ENCODE measurements at regions not wholly inside any gene's neighbourhood (a gene's known extent, or its start where the extent isn't known, plus 50 kb on each side); places are given as distances from the start of the nearest gene placed in this dataset.
"Not testable (repeated sequence)": the region's sequence is repeated elsewhere in the genome, so short reads cannot be mapped to it uniquely, and the experiment has no call there.

DNA sequence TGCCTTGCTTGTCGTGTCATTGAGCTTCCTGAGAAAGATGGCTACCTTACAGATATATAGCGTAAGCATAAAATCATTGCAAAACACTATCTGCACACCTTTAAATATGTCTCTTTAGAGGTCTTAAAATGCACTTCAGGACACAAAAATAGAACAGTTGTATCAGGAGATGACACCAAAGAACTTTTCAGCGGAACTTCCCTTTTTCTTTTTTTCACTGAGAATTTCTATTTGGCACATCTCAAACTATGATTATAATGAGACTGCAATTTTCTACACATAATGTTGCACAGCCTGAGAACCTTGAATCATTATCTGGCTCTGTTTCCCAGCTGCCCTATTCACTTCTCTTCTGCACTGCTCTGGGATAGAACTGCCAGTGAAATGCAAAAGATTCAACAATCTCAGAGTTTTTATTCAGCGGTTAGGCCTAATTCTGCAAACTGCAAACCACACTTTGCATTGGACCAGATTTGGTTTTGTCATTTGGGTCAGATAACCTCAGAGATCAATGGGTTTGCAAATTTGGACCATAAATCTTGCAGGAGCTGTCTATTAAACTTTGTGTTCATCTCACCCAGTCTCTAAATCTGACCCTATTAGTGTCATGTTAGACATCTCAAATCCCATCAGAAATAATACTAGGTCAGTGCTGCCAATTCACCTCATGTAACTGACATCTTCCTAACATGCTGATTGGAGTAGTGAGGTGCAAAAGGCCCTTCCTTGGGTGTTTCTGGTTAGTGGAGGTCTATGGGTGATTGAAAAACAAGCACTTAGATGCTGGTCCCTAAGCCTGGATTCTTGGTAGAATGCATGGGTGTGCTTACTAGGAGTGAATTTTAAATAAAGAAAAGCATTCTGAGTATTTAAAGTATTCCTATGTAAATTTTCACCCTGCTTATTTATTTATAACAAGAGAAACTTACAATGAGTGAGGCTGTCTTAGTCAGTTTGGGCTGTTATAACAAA lies 382.7 kb downstream of the UTRN start:
- no peaks in the 10 kb centered on the region for H3K9me3 ChIP-seq (ENCODE audit: low read length)
- H3K27ac ChIP-seq (ENCODE audit: low read depth, low read length, poor library complexity, severe bottlenecking), result peak overlapping the region; percentile 60
- peaks cover 49% of the 10 kb centered on the region for H3K4me1 ChIP-seq (ENCODE audit: insufficient read depth, low read length, severe bottlenecking)
- H3K4me3 ChIP-seq (ENCODE audit: low read depth, low read length, poor library complexity, severe bottlenecking), result peak overlapping the region; percentile 2
- H3K36me3 ChIP-seq (ENCODE audit: insufficient read depth, low read length), result no peaks in the 10 kb centered on the region
- no peak overlapping the region for H2AFZ ChIP-seq (ENCODE audit: low read length)
- H3K27me3 ChIP-seq (ENCODE audit: insufficient read depth, low read length), result no peaks in the 10 kb centered on the region
- peak overlapping the region; percentile 39; the same call in 1 of the 2 replicates for H3K4me2 ChIP-seq (ENCODE audit: low read length)
- H3K9ac ChIP-seq (ENCODE audit: low read length), result no peak overlapping the region
- H4K20me1 ChIP-seq (ENCODE audit: insufficient read depth, low read length), result no peaks in the 10 kb centered on the region
- no peaks in the 10 kb centered on the region for H3F3A ChIP-seq (ENCODE audit: insufficient read depth, low read length)
- no peaks in the 10 kb centered on the region for H3K79me2 ChIP-seq (ENCODE audit: insufficient read depth, low read length)
- H3K9me2 ChIP-seq (ENCODE audit: low read depth, low read length), result no peaks in the 10 kb centered on the region
- TF ChIP-seq, protein P1, sequence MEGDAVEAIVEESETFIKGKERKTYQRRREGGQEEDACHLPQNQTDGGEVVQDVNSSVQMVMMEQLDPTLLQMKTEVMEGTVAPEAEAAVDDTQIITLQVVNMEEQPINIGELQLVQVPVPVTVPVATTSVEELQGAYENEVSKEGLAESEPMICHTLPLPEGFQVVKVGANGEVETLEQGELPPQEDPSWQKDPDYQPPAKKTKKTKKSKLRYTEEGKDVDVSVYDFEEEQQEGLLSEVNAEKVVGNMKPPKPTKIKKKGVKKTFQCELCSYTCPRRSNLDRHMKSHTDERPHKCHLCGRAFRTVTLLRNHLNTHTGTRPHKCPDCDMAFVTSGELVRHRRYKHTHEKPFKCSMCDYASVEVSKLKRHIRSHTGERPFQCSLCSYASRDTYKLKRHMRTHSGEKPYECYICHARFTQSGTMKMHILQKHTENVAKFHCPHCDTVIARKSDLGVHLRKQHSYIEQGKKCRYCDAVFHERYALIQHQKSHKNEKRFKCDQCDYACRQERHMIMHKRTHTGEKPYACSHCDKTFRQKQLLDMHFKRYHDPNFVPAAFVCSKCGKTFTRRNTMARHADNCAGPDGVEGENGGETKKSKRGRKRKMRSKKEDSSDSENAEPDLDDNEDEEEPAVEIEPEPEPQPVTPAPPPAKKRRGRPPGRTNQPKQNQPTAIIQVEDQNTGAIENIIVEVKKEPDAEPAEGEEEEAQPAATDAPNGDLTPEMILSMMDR (IDR thresholded peaks at IDR 0.05; ENCODE audit: low read length), result no peak
- no peak for TF ChIP-seq EZH2 (IDR thresholded peaks at IDR 0.05; ENCODE audit: borderline replicate concordance, low read length)

DNA sequence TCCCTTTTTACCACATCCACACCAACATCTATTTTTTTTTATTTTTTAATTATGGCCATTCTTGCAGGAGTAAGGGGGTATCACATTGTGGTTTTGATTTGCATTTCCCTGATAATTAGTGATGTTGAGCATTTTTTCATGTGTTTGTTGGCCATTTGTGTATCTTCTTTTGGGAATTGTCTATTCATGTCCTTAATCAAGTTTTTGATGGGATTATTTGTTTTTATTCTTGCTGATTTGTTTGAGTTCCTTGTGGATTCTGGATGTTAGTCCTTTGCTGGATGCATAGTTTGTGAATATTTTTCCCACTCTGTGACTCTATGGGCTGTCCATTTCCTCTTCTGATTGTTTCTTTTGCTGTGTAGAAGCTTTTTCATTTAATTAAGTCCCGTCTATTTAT lies 385.1 kb downstream of the UTRN start:
- H3K27ac ChIP-seq (ENCODE audit: low read depth, low read length, poor library complexity, severe bottlenecking); H2AFZ ChIP-seq (ENCODE audit: low read length); H3K79me2 ChIP-seq (ENCODE audit: insufficient read depth, low read length): not testable (repeated sequence)

DNA sequence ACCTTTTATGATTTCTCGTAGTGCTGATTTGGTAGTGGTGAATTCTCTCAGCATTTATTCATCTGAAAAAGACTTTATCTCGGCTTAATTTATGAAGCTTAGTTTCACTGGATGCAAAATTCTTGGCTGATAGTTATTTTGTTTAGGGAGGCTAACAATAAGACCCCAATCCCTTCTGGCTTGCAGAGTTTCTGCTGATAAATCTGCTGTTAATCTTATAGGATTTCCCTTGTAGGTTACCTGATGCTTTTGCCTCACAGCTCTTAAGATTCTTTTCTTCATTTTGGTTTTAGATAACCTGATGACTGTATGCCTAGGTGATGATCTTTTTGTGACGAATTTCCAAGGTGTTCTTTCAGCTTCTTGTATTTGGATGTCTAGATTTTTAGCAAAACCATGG lies 388.7 kb downstream of the UTRN start:
- Histone ChIP-seq H3K9ac (ENCODE audit: low read length) (no peak overlapping the region), H3K4me2 (ENCODE audit: low read length) (no peak overlapping the region), H3K79me2 (ENCODE audit: insufficient read depth, low read length) (no peaks in the 10 kb centered on the region), H3K27me3 (ENCODE audit: insufficient read depth, low read length) (no peaks in the 10 kb centered on the region), H2AFZ (ENCODE audit: low read length) (no peak overlapping the region), H3K4me3 (ENCODE audit: low read depth, low read length, poor library complexity, severe bottlenecking) (no peak overlapping the region), H3K9me3 (ENCODE audit: low read length) (0 out of 2 replicates have a peak, but pooled peaks cover 4% of the 10 kb centered on the region), H3F3A (ENCODE audit: insufficient read depth, low read length) (no peaks in the 10 kb centered on the region), H3K4me1 (ENCODE audit: insufficient read depth, low read length, severe bottlenecking) (peaks cover 9% of the 10 kb centered on the region), H3K27ac (ENCODE audit: low read depth, low read length, poor library complexity, severe bottlenecking) (no peak overlapping the region), H3K36me3 (ENCODE audit: insufficient read depth, low read length) (no peaks in the 10 kb centered on the region), H3K9me2 (ENCODE audit: low read depth, low read length) (no peaks in the 10 kb centered on the region), H4K20me1 (ENCODE audit: insufficient read depth, low read length) (no peaks in the 10 kb centered on the region)
- TF ChIP-seq EZH2 (IDR thresholded peaks at IDR 0.05; ENCODE audit: borderline replicate concordance, low read length), result no peak
- TF ChIP-seq, protein P1 (IDR thresholded peaks at IDR 0.05; ENCODE audit: low read length), result no peak

More for the DNA sequence above, 385.1 kb downstream of the UTRN start:
- H4K20me1 ChIP-seq (ENCODE audit: insufficient read depth, low read length); H3K36me3 ChIP-seq (ENCODE audit: insufficient read depth, low read length); H3K9me3 ChIP-seq (ENCODE audit: low read length); H3F3A ChIP-seq (ENCODE audit: insufficient read depth, low read length); H3K27me3 ChIP-seq (ENCODE audit: insufficient read depth, low read length); H3K9me2 ChIP-seq (ENCODE audit: low read depth, low read length); H3K9ac ChIP-seq (ENCODE audit: low read length); H3K4me2 ChIP-seq (ENCODE audit: low read length); H3K4me3 ChIP-seq (ENCODE audit: low read depth, low read length, poor library complexity, severe bottlenecking): not testable (repeated sequence)
- peaks cover 31% of the 10 kb centered on the region for H3K4me1 ChIP-seq (ENCODE audit: insufficient read depth, low read length, severe bottlenecking)

Data from OCI-LY1 (cell line).